HG02678 (cell line): ENCODE measurements at regions not wholly inside any gene's neighbourhood (a gene's known extent, or its start where the extent isn't known, plus 50 kb on each side); places are given as distances from the start of the nearest gene placed in this dataset.

Source experiments
- ATAC-seq: cut with Tn5 transposase; IDR thresholded peaks from one replicate; pipeline ENCODE4 v1.9.1; 2021; ENCODE audit warnings: mild to moderate bottlenecking, moderate library complexity; ENCODE audit not compliant: unreplicated experiment

GRCh38 chr14:100463937-100464336, 123.3 kb downstream of the BEGAIN start:
- ATAC-seq = no peak

- ATAC-seq = no peak
These were observed 120.9 kb downstream of the BEGAIN start for GRCh38 chr14:100466111-100466856.

GRCh38 chr14:100467046-100467750, 120.0 kb downstream of the BEGAIN start:
- ATAC-seq = no peak

GRCh38 chr14:100467939-100468338, 119.3 kb downstream of the BEGAIN start:
- no peak for ATAC-seq

GRCh38 chr14:100468557-100468956, 118.7 kb downstream of the BEGAIN start:
- ATAC-seq = no peak

GRCh38 chr14:100469632-100470522, 117.3 kb downstream of the BEGAIN start:
- ATAC-seq = no peak

GRCh38 chr14:100470523-100470897, 116.7 kb downstream of the BEGAIN start:
- no peak for ATAC-seq

- no peak for ATAC-seq
These were observed 115.7 kb downstream of the BEGAIN start for GRCh38 chr14:100471441-100472093.

GRCh38 chr14:100472094-100472455, 115.1 kb downstream of the BEGAIN start:
- ATAC-seq = no peak

GRCh38 chr14:100472491-100472890, 114.7 kb downstream of the BEGAIN start:
- no peak for ATAC-seq

GRCh38 chr14:100473249-100473648, 114.0 kb downstream of the BEGAIN start:
- ATAC-seq = no peak

- ATAC-seq = no peak
These were observed 113.0 kb downstream of the BEGAIN start for GRCh38 chr14:100474196-100474595.

- no peak for ATAC-seq
These were observed 111.9 kb downstream of the BEGAIN start for GRCh38 chr14:100475268-100475667.

GRCh38 chr14:100476012-100476822, 111.0 kb downstream of the BEGAIN start:
- no peak for ATAC-seq

- no peak for ATAC-seq
These were observed 102.5 kb downstream of the BEGAIN start for GRCh38 chr14:100484531-100485267.

- ATAC-seq = peak; percentile 49
These were observed 101.0 kb downstream of the BEGAIN start for GRCh38 chr14:100486025-100486828.
